NCI-H82 (cell line): ENCODE measurements at regions not wholly inside any gene's neighbourhood (a gene's known extent, or its start where the extent isn't known, plus 50 kb on each side); places are given as distances from the start of the nearest gene placed in this dataset.
"Not testable (repeated sequence)": the region's sequence is repeated elsewhere in the genome, so short reads cannot be mapped to it uniquely, and the experiment has no call there.

ENCODE experiments used
- DNase-seq: peaks from one replicate; lab custom pipeline; 2025; lab: John Stamatoyannopoulos, UW

DNA sequence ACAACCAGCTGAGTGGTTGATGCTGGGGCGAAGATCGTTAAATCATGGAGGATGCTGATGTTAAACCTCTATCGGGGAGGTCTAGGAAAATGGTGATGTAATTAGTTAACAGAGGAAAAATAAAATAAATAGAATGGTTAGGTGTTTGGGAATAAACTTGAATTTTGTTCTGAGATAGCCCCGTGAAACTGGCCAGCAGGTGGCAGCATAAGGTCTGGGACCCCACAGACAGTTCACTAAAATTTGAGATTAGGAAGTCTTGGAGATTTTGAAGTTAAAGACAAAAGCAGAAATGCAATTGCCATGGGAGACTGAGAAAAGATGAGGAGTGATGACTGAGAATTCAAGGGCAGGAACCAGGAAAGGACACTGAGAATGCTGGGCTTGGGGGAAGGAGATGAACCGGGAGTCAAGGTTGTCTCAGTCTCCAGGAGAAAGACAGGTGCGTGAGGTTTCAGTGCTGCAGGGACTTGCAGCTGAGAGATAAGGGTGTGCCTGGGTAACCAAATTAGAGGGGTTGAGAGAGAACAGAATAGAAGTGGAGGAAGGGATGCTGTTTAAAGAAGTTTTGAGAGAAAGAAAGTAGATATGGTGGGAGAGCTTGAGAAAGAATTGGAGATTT lies 248.0 kb downstream of the ZNF92 start:
- peak; percentile 34 for DNase-seq

DNA sequence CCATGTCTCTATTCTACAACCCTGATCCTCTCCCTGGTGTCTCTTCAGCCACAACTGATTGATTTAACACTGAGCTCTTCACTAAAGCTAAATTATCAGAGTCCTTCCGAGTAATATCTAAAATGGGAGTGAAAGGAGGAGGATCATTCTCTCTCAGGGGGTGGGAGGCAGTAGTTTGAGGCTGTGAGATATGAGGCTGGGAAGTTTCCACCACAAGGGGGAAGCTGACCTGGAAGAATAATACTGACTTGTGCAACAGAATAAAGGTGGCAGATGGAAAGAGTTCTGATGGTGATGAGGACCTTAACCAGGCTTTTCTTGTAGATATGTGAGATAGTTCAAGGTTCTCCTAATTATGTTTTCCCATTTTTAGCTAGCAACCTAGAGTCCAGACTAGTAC lies 241.6 kb upstream of the VKORC1L1 start:
- DNase-seq, result not testable (repeated sequence)

DNA sequence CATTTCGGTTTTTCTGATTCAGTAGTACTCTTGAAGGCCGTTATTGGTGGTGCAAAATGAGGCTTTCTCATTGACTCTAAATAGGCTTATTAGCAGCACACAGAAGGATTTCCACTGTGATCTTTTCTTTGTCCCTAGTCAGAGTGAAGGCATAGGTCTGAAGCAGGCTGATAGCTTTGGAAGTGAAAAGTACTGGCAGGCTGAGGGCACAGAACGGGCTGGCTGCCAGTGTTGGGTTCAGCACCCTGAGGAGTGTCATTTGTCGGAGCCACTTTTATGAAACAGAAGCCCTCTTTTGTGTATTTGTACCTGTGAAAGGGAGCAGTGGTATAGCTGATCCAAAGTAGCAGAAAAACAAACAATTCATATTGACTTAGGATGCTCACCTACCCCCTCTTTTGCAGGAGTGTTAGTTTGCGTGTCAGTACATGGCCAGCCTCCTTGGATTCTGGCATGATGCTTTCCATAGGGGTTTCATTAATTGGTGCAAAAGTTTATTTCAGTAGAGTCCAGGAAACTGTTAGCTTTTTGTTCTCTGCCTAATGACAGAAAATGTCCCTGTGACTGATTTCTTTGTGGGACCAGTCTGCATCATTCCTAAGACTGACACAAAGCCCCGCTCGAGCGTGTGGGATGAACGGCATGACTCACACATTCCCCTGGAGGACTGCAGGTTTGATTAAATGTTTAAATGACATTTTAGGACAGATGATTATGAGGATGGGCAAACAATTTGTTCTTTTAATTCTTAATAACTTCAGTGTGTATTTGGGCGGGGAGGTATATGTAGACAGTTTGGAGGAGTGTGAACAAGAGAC lies 239.1 kb upstream of the VKORC1L1 start:
- not testable (repeated sequence) for DNase-seq

DNA sequence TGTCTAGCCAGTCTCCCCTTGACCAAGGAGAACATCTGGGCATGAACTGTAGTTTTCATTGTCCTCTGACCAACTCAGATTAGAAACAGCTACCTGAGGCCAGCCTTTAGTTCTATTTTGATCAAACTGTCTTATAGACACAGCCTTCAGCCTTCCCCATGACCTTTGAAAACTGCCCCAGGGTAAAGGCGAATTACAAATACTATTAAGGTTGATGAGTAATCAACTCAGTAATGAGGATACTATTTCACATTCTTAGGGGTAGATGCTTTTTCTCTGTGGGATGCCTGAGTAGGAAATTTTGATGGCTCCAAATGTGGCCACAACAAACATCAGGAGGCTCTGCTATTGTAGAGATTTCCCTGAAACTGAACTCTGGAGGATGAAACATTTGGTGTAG lies 234.0 kb upstream of the VKORC1L1 start:
- DNase-seq, result not testable (repeated sequence)

DNA sequence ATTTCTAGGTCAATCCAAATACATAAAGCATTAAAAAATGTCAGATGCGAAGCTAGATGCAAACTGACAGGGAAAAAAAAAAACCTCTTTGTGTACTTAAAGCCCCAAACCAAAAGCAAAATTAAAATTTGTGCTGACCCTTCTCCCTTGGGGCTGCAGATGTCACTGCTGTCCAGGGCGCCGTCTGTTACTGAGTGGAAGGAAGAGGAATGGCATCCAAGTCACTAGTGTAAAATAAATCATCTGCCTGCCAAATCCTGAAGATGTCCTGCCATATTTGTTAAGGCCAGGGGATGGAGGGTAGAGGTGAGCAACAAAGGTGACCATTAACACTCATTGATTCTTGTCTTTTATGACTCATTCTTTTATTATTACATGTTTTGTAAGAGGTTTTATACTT lies 233.2 kb upstream of the VKORC1L1 start:
- not testable (repeated sequence) for DNase-seq

DNA sequence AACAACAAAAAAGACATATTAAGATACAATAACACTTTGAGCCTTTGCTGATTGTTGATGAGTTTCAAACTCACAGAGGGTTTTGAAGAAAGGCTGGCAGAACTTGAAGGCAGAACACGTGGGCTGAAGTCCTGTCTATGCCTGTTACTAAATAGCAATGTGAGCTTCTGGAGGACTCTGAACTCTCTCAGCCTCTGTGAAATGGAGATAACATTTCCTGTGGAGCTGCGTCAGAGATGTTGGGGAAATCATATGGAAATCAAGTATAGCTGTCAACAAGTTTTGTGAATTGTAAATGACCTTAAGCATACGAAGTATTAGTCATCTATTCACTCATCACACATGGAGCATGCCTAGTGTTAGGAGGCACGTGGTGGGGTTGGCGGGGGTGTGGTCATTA lies 229.4 kb upstream of the VKORC1L1 start:
- DNase-seq, result not testable (repeated sequence)

DNA sequence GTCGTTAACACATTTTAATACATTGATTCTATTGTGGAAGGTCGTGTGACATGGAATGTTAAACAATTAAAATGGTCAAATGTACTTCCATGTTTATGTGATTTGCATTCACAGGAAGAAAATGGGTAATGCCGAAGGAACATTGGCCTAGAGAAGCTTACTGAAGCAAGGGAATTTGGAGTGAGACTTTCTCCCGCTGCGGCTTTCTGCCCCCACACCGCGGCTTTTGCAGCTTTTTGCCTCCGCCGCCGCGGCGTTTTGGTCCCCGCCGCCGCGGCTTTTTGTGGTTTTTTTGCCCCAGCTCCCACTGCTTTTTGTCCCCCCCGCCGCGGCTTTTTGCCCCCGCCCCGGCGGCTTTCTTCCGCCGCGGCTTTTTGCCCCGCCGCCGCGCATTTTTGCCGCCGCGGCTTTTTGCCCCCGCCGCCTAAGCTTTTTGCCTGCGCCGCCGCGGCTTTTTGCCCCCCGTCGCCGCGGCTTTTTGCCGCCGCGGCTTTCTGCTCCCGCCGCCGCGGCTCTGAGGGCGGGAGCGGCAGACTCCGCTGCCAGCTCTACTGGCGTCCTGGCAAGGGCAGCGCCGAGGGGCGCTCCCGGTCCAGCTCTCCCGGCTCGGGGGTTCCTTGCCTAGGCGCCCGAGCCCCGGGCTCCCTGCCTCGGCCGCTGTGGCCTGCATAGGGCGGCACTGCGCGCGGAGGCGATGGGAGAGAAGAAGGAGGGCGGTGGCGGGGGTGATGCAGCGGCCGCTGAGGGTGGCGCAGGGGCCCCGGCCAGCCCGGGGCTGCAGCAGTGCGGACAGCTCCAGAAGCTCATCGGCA lies 225.5 kb upstream of the VKORC1L1 start:
- not testable (repeated sequence) for DNase-seq

DNA sequence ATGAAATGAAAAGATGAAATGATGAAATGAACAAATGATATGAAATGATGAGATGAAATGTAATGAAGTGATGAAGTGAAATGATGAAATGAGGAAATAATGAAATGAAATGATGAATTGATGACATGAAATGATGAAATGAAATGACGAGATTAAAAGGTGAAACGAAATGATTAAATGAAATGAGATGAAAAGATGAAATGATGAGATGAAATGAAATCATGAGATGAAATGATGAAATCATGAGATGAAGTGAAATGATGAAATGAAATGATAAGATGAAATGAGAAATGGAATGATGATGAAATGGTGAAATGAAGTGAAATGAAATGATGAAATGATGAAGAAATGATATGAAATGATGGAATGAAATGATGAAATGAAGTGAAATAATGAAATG lies 221.7 kb upstream of the VKORC1L1 start:
- not testable (repeated sequence) for DNase-seq

DNA sequence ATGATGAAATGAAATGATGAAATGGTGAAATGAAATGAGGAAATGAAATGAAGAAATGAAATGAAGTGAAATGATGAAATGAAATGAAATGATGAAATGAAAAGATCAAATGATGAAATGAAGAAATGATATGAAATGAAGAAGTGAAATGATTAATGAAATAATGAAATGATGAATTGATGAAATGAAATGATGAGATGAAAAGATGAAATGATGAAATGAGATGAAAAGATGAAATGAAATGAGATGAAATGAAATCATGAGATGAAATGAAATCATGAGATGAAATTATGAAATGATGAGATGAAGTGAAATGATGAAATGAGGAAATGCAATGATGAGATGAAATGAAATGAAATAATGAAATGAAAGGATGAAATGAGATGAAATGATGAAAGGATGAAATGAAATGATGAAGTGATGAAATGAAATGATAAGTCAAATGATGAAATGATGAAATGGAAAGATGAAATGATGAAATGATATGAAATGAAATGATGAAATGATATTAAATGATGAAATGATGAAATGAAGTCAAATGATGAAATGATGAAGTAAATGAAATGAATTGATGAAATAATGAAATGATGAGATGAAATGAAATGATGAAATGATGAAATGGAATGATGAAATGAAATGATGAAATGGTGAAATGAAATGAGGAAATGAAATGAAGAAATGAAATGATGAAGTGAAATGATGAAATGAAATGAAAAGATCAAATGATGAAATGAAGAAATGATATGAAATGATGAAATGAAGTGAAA lies 220.9 kb upstream of the VKORC1L1 start:
- DNase-seq, result not testable (repeated sequence)

DNA sequence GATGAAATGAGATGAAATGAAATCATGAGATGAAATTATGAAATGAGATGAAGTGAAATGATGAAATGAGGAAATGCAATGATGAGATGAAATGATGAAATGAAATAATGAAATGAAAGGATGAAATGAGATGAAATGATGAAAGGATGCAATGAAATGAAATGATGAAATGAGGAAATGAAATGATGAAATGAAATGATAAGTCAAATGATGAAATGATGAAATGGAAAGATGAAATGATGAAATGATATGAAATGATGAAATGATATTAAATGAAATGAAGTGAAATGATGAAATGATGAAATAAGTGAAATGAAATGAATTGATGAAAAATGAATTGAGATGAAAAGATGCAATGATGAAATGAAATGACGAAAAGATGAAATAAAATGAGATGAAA lies 220.2 kb upstream of the VKORC1L1 start:
- DNase-seq, result not testable (repeated sequence)

DNA sequence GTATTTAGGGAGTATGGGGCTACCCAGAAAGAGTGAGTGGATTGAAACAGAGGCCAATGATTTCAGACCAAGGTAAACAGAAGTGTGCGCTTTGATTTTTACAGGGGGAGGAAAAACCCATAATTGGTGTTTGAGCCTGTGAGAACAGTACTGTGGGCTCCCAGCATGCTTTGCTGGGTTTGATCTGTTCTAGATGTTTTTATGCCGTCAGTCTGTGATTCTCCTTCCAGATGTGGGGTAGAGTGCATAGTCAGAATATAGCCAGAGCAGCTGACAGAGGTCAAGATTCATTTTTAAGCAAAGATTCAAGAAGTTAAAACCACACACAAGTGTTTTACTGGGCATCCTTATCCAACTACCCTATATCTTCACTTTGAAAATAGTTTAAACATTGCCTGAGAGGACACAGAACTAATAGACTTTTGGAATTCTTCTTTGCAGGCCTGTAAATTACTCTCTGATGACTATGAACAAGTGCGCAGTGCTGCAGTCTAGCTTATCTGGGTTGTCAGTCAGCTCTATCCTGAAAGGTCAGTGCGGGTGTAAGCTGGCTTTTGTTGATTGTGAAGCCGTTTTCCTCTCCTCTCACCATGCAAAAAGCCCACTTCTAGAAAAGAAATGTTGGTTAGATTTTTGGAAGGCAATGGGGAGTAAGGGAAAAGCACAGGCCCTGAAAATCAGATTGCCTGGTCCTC lies 216.2 kb upstream of the VKORC1L1 start:
- not testable (repeated sequence) for DNase-seq

DNA sequence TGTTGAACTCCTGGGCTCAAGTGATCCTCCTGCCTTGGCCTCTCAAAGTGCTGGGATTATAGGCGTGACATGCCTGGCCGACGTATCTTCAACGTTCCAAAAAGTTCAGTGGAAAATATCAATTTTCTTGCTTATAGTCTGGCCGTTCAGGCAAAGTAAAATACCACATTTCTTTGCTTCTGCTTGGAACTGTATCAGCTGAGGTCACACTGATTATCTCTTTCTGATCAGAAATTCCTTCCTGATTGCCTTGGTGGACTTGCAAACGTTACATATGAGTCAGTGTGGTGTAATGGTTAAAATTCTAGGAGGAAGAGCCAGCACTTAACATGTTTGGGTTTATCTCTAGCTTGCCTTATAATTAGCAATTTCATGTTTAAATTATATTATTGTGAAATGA lies 189.5 kb upstream of the VKORC1L1 start:
- not testable (repeated sequence) for DNase-seq

DNA sequence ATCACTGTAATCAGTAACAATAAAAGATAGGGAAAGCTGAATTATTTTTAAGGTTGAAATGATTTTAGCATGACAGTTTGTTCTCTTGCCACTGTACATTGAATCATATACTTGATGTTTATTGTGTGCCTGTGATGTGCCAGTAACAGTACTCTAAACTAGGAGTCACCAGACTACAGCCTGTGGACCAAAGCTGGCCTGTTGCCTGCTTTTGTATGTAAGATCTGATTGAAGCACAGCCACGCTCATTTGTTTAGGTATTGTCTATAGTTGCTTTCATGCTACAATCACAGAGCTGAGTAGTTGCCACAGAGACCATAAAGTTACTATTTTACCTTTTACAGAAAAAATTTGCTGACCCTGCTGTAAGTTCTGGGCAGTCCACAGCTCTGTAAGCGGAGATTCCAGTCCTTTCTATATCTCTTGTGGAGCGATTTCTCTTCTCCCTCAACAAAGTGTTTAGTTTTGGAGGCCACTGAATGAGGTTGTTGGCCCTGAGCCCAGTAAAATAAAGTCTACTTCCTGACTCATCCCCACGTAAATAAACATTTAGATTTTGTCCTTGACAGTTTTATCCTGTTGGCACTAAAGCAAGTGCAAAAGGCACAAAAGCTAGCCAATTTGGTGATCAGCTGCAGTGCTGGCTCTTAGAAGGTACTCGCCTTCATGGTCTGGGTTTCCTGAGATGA lies 173.7 kb upstream of the VKORC1L1 start:
- DNase-seq, result not testable (repeated sequence)

DNA sequence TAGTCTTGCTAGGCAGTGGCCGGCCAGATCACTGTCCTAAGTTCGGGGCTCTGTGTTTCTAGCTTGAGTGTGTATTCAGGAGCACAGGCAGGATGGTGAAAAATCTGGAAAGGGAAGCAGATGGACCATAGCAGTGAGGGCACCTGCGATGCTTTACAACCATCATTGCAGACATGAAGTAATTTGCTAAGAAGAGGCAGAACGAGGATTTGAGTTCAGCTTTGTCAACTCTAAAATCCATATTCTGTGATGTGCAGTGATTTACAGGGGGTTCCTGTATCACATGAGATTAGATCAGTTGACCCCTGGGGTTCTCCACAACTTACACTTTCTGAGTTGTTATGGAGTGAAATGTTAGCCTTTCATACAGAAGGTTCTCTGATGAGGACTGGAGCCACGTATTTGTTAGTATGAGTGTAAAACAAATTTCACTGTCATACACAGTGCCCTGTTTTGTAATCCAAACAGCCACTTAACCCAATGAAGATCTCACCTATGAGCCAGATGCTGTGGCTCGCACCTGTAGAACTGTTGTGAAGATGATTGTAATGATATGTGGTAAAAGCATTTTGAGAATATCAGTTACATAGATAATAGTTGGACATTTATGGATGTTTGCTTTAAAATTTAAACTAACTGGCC lies 173.0 kb upstream of the VKORC1L1 start:
- DNase-seq, result not testable (repeated sequence)

DNA sequence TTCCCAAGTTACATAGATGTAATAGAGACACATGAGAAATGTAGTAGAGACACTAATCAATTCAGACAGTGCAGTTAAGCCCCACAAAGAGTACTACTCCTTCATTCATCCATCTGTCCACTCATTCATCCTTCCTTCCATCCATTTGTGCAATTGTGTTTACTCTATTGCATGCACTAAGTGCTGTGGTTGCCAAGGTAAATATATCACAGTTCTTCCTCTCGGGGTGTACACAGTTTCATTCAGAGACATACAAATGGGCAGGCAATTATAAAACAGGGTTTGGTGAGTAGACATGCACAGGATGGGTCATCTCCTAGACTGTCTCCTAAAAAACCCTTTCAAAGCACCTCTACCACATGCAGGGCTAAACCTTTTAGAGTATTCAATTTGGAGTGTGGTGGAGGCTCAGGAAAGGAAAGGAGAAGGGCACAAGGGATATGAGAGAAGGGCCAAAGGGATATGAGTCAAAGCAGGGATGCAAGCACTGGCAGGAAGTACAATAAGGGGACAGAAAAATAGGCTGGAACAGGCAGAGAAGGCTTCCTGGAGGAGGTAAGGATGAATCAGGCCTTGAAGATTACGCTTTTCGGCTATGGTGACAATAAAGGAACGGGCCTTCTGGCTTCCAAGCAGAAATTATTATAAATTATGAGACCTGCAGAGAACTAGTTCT lies 153.6 kb upstream of the VKORC1L1 start:
- not testable (repeated sequence) for DNase-seq

DNA sequence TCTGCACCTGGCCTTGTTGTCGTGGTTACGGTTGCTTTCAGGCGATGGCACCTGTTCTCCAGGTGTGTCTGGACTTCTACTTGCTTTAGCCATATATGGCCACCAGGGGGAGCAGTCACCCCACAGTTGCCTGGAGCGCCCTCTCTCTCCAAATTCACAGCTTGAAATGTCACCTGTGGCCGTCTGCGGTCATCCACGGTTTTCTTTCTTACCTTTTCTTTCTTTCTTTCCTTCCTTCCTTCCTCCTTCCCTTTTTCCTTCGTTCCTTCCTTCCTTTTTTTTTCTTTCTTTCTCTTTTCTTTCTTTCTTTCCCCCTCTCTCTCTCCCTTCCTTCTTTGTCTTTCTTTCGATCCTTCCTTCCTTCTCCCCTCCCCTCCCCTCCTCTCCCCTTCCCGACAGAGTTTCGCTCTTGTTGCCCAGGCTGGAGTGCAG lies 150.5 kb upstream of the VKORC1L1 start:
- DNase-seq, result peak; percentile 62

DNA sequence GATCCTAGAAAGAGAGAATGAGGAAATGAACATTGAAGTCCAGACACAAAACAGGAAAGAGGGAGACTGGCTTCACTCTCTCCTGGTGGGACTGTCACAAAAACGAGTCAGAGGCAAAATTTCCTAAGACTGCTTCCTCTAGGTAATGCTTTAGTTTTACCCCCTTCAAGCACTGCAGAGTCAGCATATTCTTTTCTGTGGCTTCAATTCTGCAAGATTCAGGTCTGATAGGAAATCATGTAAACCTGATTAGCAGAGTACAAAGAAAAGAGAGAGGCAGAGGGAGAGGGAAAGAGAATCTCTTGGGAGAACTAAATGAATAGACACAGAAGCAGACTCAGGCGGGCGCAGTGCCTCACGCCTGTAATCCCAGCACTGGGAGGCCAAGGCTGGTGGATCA lies 145.7 kb upstream of the VKORC1L1 start:
- not testable (repeated sequence) for DNase-seq

DNA sequence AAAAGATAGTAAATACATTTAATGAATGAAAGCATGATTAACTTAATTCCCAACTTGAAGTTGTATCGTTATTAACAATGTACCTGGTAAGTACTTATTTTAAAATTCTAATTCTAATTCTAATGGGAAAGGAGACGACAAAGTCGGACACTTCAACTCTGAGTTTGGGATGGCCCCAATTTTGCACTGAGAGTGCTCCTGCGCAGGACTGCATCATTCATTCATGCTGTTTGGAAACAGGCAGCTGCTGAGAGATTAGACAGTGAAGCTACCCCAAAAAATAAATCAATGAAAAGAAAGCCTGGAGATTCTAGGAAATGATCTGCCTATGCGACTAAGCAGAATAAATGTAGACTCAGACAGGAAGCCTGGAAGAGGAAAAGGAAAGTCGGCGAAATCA lies 141.7 kb upstream of the VKORC1L1 start:
- DNase-seq, result no peak

DNA sequence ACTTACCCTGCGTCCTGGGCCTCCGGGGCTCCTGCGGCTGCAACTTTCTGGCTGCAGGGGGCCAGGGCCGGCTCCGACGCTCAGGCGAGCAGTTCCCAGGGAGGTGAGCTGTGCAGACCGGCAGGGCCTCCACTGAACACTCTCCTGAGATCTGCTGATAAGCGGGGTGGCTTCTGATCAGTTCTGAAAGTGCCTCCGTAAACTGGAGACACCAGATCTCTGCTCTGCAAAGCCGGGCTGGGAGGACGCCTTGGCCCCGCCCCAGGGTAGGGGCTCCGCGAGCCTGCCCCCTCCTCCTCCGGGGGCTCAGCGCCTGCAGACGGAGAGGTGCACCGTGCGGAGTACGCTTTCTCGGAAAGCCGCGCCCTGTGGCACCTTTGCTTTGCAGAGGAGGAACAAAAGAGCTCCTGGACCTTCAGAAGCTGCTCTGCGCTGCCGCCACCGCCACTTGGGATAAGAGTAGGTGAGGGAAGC lies 141.3 kb upstream of the VKORC1L1 start:
- DNase-seq, result peak; percentile 49
